Glutamatergic neuron (in vitro differentiated cells): ENCODE measurements at regions not wholly inside any gene's neighbourhood (a gene's known extent, or its start where the extent isn't known, plus 50 kb on each side); places are given as distances from the start of the nearest gene placed in this dataset.

ENCODE experiments used
- DNase-seq: peaks from one replicate; pipeline ENCODE4 v3.0.0; 2022
- H3K27ac Mint-ChIP-seq: one replicate; pipeline ENCODE4 v1.8.0; 2020; ENCODE audit warnings: mild to moderate bottlenecking, mixed read lengths, inconsistent platforms; ENCODE audit not compliant: unreplicated experiment
- H3K27me3 Mint-ChIP-seq: one replicate; pipeline ENCODE4 v1.8.0; 2020; ENCODE audit warnings: mild to moderate bottlenecking, moderate library complexity, mixed read lengths, inconsistent platforms; ENCODE audit not compliant: unreplicated experiment
- H3K36me3 Mint-ChIP-seq: one replicate; pipeline ENCODE4 v1.8.0; 2020; ENCODE audit warnings: mild to moderate bottlenecking, mixed read lengths, inconsistent platforms; ENCODE audit not compliant: unreplicated experiment
- H3K4me1 Mint-ChIP-seq: one replicate; pipeline ENCODE4 v1.8.0; 2020; ENCODE audit warnings: mild to moderate bottlenecking, low read depth, mixed read lengths, inconsistent platforms; ENCODE audit not compliant: unreplicated experiment
- H3K4me3 Mint-ChIP-seq: one replicate; pipeline ENCODE4 v1.8.0; 2020; ENCODE audit warnings: mild to moderate bottlenecking, mixed read lengths, inconsistent platforms; ENCODE audit not compliant: unreplicated experiment
- H3K9me3 Mint-ChIP-seq: one replicate; pipeline ENCODE4 v1.8.0; 2020; ENCODE audit warnings: mild to moderate bottlenecking, moderate library complexity, mixed read lengths, inconsistent platforms; ENCODE audit not compliant: unreplicated experiment
- TF ChIP-seq, protein P1 (sequence below): fragments of 200-600 bp; sonication (generic); IDR thresholded peaks from one replicate; pipeline ENCODE4 v1.5.0; 2021; ENCODE audit not compliant: partially characterized antibody, unreplicated experiment

DNA sequence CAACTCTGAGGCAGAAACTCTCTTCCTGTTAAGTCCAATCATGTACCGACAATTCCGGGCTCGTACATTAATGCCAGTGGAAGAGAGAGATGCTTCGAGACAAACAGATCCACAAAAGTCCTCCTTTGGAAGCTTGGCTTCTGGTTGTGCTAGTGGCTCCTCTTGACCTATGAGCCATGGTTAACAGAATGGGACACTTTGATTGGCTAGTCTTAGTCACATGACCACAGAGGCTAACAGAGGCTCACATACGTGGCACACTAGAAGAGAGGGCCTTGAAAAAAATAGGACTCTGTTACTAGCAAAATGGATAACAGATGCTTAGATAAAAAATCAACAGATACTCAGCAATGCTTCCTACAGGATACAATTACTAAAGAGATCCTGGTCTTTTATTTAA lies 1211.9 kb upstream of the GYPC start:
- DNase-seq = no peak
- Mint-ChIP-seq H3K27me3 (no peaks in the 10 kb centered on the region), H3K27ac (no peak overlapping the region), H3K9me3 (no peaks in the 10 kb centered on the region), H3K4me3 (no peak overlapping the region), H3K36me3 (no peaks in the 10 kb centered on the region), H3K4me1 (no peaks in the 10 kb centered on the region)
- TF ChIP-seq, protein P1, sequence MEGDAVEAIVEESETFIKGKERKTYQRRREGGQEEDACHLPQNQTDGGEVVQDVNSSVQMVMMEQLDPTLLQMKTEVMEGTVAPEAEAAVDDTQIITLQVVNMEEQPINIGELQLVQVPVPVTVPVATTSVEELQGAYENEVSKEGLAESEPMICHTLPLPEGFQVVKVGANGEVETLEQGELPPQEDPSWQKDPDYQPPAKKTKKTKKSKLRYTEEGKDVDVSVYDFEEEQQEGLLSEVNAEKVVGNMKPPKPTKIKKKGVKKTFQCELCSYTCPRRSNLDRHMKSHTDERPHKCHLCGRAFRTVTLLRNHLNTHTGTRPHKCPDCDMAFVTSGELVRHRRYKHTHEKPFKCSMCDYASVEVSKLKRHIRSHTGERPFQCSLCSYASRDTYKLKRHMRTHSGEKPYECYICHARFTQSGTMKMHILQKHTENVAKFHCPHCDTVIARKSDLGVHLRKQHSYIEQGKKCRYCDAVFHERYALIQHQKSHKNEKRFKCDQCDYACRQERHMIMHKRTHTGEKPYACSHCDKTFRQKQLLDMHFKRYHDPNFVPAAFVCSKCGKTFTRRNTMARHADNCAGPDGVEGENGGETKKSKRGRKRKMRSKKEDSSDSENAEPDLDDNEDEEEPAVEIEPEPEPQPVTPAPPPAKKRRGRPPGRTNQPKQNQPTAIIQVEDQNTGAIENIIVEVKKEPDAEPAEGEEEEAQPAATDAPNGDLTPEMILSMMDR = no peak

DNA sequence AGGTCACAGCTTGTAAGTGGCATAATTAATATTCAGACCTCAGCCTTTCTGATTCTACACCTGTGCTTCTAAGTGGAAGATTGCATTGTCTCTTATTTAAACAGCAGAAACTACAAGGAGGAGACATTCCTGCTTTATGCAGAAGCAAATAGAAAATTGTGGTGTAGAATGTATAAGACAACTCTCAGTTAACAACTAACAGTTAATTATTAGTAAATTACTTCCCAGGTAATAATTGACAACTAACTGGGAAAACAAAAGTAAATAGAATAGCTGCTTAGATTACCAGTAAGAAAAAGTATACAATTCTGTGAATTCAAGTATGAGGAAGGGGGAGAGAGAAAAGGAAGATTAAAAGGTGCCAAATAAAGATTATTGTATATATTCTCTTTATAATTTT lies 1210.5 kb upstream of the GYPC start:
- H3K27ac Mint-ChIP-seq = no peak overlapping the region
- no peak for DNase-seq
- TF ChIP-seq, protein P1 = no peak
- no peaks in the 10 kb centered on the region for H3K9me3 Mint-ChIP-seq
- H3K4me1 Mint-ChIP-seq = no peaks in the 10 kb centered on the region
- H3K4me3 Mint-ChIP-seq = no peak overlapping the region
- no peaks in the 10 kb centered on the region for H3K36me3 Mint-ChIP-seq
- no peaks in the 10 kb centered on the region for H3K27me3 Mint-ChIP-seq

DNA sequence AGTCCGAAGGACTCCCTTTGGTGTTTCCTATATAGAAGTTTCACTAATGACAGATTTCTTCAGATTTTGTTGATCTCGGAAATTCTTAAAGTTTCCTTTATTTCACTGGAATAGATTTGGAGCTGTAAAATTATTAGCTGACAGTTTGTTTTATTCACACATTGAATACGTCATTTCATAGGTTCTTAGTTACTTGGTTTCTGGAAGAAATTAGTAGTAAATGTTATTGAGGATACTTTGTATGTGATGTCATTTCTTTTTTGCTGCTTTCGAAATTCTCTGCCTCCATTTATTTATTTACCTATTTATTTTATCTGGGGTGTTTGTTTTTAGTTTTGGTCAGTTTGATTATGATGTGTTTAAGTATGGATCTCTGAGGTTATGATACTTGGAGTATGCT lies 1205.9 kb upstream of the GYPC start:
- Mint-ChIP-seq H3K4me1 (no peaks in the 10 kb centered on the region), H3K27ac (no peak overlapping the region), H3K27me3 (peaks cover 2% of the 10 kb centered on the region), H3K4me3 (no peak overlapping the region), H3K36me3 (peaks cover 5% of the 10 kb centered on the region), H3K9me3 (no peaks in the 10 kb centered on the region)
- no peak for DNase-seq
- TF ChIP-seq, protein P1 = no peak

DNA sequence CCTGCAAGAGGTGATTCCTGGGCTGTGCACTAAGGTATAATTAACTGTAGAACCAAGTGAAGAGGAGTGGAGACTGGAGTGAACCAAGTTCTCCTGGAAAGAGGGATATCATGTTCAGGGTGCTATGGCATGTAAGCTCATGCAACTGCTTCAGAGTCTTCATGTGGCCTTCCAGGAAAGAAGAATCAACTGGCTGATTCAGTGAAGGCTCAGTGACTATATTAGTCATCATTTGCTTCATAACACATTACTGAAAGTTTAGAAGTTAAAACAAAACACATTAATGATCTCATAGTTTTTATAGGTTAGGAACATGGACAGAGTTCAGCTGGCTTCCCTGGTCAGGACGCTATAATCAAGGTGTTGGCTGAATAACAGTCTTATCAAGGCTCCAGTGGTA lies 1200.8 kb upstream of the GYPC start:
- no peak for DNase-seq
- no peak overlapping the region for H3K4me3 Mint-ChIP-seq
- H3K9me3 Mint-ChIP-seq = peaks cover 3% of the 10 kb centered on the region
- TF ChIP-seq, protein P1 = no peak
- H3K27ac Mint-ChIP-seq = no peak overlapping the region
- peaks cover 3% of the 10 kb centered on the region for H3K4me1 Mint-ChIP-seq
- H3K36me3 Mint-ChIP-seq = peaks cover 5% of the 10 kb centered on the region
- peaks cover 2% of the 10 kb centered on the region for H3K27me3 Mint-ChIP-seq

DNA sequence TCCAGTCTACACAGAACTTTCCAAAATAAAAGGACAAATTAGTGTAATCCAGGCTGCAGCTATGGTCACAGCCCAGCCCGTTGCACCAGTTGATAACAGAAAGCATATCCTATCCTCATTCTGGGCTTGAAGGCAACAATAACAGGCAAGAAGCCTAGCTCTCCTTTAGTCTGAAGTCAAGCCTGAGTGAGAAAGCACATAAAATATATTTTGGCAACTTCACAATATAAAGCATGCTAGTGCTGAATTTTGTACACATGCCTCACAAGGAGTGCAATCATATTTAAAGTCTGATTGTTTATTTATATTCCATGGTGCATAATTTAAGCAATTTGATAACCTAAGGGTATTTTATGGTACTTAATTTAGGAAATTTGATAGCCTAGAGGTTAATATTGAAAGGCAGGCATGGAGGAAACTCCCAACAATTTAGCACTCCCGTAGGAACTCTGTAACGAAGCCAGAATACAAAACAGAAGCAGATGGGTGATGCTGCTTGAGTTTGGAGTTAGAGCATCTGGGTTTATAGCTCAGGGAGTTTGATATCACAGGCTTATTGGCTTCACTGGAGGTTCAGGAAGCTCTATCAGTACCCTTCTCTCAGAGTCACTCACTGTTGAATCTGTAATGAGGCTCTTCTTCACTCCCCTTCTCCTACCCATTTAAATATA lies 1199.1 kb upstream of the GYPC start:
- Mint-ChIP-seq H3K4me1 (peaks cover 3% of the 10 kb centered on the region), H3K27ac (no peak overlapping the region), H3K36me3 (peaks cover 5% of the 10 kb centered on the region), H3K9me3 (peaks cover 3% of the 10 kb centered on the region), H3K27me3 (peaks cover 2% of the 10 kb centered on the region), H3K4me3 (no peak overlapping the region)
- TF ChIP-seq, protein P1 = no peak
- DNase-seq = no peak
